WTC11 (cell line): ENCODE measurements at regions not wholly inside any gene's neighbourhood (a gene's known extent, or its start where the extent isn't known, plus 50 kb on each side); places are given as distances from the start of the nearest gene placed in this dataset.

Experiments used
- IRF1 ChIP-seq: sonication (generic); formaldehyde crosslinking; IDR thresholded peaks from 2 replicates; pipeline ENCODE4 v1.8.0; 2023; ENCODE audit warnings: missing genetic modification reagents
- PRRX2 ChIP-seq: fragments of 250-450 bp; sonication (Bioruptor Pico); IDR thresholded peaks from 2 replicates; pipeline ENCODE4 v1.8.0; 2021; ENCODE audit warnings: mild to moderate bottlenecking
- TP53 ChIP-seq: sonication (generic); formaldehyde crosslinking; IDR thresholded peaks from 2 replicates; pipeline ENCODE4 v1.8.1; 2023; ENCODE audit warnings: mild to moderate bottlenecking, missing genetic modification reagents
- USF1 ChIP-seq: sonication (generic); formaldehyde crosslinking; IDR thresholded peaks from 2 replicates; pipeline ENCODE4 v1.8.0; 2022; ENCODE audit warnings: mild to moderate bottlenecking, missing genetic modification reagents
- USF2 ChIP-seq: sonication (generic); formaldehyde crosslinking; IDR thresholded peaks from 2 replicates; pipeline ENCODE4 v1.8.1; 2023; ENCODE audit warnings: mild to moderate bottlenecking, missing genetic modification reagents, moderate library complexity

GRCh38 chr22:22768885-22769284 lies 118.7 kb upstream of the IGLL5 start:
- no peak for TF ChIP-seq TP53 (CRISPR knock-in tag)
- TF ChIP-seq USF1: no peak
- no peak for TF ChIP-seq USF2
- no peak for TF ChIP-seq PRRX2 (CRISPR knock-in tag)
- TF ChIP-seq IRF1 (CRISPR knock-in tag): no peak
